Fibroblast of mammary gland (primary cell): ENCODE measurements at regions not wholly inside any gene's neighbourhood (a gene's known extent, or its start where the extent isn't known, plus 50 kb on each side); places are given as distances from the start of the nearest gene placed in this dataset.
A peak's percentile ranks its signal among the peaks of the same experiment; 100 is the strongest.

Experiments
- DNase-seq: peaks from one replicate; pipeline ENCODE4 v3.0.0-alpha.2; 2010; ENCODE audit warnings: low read depth
- H3K4me3 ChIP-seq: 2 replicates; pipeline ENCODE4 v1.5.1; 2011; ENCODE audit warnings: low read depth, mild to moderate bottlenecking, low read length, moderate library complexity; ENCODE audit not compliant: control insufficient read depth
- TF ChIP-seq, protein P1 (sequence below): conservative IDR thresholded peaks from 2 replicates; pipeline ENCODE4 v1.5.1; 2011; ENCODE audit warnings: low read depth, low read length, inconsistent platforms; ENCODE audit not compliant: control insufficient read depth, insufficient read depth

DNA sequence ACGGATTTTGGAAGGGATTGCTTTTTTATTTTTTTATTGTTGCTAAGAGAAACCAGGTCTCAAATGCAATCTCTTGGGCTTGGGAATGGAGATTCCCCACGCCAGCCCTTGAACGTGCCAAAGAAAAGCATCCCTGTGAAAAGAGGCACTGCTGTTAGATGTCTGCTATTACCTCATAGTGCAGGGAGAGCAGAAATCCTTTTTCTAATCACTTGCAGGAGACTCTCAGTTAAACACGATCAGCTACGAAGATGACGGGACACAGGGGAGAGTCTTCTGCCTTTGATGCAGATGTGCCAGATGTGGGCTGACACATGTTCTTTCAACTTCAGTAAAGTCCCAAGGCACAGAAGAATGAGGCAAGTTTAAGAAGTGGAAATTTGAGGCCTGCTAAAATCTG lies 381.6 kb upstream of the TRIB2 start:
- no peak overlapping the region for H3K4me3 ChIP-seq
- DNase-seq = peak; percentile 23
- TF ChIP-seq, protein P1, sequence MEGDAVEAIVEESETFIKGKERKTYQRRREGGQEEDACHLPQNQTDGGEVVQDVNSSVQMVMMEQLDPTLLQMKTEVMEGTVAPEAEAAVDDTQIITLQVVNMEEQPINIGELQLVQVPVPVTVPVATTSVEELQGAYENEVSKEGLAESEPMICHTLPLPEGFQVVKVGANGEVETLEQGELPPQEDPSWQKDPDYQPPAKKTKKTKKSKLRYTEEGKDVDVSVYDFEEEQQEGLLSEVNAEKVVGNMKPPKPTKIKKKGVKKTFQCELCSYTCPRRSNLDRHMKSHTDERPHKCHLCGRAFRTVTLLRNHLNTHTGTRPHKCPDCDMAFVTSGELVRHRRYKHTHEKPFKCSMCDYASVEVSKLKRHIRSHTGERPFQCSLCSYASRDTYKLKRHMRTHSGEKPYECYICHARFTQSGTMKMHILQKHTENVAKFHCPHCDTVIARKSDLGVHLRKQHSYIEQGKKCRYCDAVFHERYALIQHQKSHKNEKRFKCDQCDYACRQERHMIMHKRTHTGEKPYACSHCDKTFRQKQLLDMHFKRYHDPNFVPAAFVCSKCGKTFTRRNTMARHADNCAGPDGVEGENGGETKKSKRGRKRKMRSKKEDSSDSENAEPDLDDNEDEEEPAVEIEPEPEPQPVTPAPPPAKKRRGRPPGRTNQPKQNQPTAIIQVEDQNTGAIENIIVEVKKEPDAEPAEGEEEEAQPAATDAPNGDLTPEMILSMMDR = no peak

DNA sequence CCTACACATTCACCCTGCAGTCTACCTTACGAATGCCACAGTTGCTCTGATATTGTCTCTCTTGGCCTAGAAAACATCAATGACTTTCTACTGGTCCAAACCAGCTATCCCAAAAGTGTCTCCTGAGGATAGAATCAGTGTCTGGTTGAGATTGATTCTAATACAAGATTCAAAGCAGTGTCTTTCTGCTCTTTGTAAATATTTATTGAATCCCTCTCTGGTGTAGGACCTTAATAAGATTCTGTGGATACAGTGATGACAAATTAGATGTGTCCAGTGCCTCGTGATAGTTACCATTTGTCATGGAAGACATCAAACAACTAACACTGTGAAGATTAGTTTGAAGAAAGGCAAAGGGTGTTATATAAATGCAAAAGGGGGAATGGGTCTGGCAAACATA lies 380.7 kb upstream of the TRIB2 start:
- TF ChIP-seq, protein P1 = no peak
- DNase-seq = no peak
- H3K4me3 ChIP-seq = no peak overlapping the region

DNA sequence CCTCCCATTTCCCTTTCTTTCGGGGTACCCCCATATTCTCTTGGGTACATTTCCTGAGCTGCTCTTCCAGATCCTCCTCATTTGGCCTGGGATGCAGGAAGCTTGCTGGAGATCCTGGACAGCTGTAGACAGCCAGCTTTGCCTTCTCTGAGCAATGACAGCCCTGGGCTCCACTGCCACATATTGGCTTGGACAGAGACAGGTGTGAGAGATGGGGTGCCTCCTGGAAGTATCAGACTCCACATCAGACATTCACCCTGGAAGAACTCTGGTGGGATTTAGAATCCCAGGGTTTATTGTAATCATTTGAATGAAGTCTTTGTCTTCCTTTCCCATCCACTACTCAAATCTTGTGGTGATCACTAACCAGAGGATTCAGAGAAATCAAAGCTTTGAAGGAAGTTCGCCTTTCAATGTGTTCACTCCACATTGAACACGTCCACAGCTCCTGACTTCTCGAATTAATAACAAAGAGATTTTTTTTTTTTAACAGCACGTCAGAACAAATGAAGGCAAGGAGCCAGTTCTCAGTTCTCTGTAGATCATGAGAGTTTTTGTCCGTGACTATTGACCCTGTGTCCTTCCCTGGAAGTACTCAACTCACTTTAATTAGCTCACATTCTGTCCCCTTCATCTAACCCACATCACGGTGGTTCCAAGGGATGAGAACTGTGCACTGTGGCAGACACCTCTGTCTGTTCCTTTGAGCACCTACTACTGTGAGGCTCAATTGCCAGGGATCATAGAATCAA lies 377.6 kb upstream of the TRIB2 start:
- TF ChIP-seq, protein P1 = no peak
- DNase-seq = no peak
- no peak overlapping the region for H3K4me3 ChIP-seq

DNA sequence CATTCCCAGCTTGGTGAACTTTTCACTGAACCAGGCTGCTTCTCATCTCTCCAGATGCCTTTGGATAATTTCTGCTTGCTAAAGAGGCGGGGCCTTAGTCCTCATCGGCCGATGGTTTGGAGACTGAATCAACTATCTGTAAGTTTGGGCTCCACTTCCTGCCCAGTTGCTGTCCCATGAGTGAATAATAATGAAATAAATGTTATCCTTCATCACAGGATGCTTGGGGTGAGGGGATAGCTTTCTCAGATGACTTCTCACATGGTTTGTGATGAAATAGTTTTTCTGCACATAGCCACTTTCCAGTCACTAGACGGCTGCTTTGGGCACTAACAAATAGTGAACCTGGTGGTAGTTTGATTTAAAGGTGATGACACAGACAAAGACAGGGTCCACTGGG lies 376.6 kb upstream of the TRIB2 start:
- no peak overlapping the region for H3K4me3 ChIP-seq
- peak; percentile 71 for DNase-seq
- TF ChIP-seq, protein P1 = no peak

DNA sequence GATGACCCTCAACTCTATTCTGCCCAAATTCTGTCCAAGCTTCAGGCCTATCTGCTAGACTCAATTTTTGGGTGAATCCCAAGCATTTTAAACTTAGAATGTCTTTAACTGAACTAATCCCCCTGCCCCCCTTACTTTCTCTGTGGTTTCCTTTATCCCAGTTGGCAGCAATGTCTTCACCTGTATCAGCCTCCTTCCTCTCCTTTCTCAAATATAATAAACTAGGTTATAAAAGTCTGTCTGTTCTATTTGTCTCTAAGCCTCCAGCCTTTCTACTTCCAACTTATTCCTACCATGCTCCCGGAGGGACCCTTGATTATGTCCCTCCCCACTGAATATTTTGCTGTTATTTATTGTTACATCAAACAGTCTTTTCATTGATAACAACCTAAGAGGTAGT lies 375.5 kb upstream of the TRIB2 start:
- TF ChIP-seq, protein P1 = no peak
- no peak overlapping the region for H3K4me3 ChIP-seq
- DNase-seq = no peak

DNA sequence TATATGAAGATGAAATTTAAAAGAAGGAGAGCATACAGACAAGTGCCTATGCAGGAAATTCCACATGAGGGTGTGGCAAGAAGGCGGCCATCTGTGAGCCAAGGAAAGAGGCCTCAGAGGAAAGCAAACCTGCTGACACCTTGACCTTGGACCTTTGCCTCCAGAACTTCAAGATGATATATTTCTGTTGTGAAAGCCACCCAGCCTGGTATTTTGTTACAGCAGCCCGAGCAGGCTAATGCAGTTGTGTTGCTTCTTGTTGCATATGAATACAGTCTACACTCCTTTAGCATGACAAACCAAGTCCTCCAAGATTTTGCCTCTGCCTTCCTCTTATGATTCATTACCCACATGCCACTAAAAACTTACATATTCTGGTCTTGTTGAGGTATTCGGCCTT lies 374.8 kb upstream of the TRIB2 start:
- no peak overlapping the region for H3K4me3 ChIP-seq
- DNase-seq = no peak
- TF ChIP-seq, protein P1 = no peak
